MM.1S (cell line): ENCODE measurements at regions not wholly inside any gene's neighbourhood (a gene's known extent, or its start where the extent isn't known, plus 50 kb on each side); places are given as distances from the start of the nearest gene placed in this dataset.

Experiments
- DNase-seq: peaks from one replicate; pipeline ENCODE4 v3.0.0-alpha.2; 2015
- H2AFZ ChIP-seq: fragments of 300-600 bp; sonication (generic); 2 replicates; pipeline ENCODE4 v1.6.0; 2016; ENCODE audit warnings: antibody characterized with exemption, low read length
- H3F3A ChIP-seq: fragments of 300-600 bp; sonication (generic); 2 replicates; pipeline ENCODE4 v1.6.1; 2016; ENCODE audit warnings: mild to moderate bottlenecking, antibody characterized with exemption, low read length, moderate library complexity, mixed read lengths; ENCODE audit not compliant: insufficient read depth
- H3K27ac ChIP-seq: fragments of 300-600 bp; sonication (generic); 2 replicates; pipeline ENCODE4 v1.5.1; 2016; ENCODE audit warnings: mild to moderate bottlenecking, low read length
- H3K27me3 ChIP-seq: fragments of 300-600 bp; sonication (generic); replicated peaks from 2 replicates; pipeline ENCODE4 v1.6.0; 2016; ENCODE audit warnings: low read length; ENCODE audit not compliant: insufficient read depth
- H3K36me3 ChIP-seq: fragments of 300-600 bp; sonication (generic); replicated peaks from 2 replicates; pipeline ENCODE4 v1.6.1; 2016; ENCODE audit warnings: mild to moderate bottlenecking, low read length, mixed read lengths; ENCODE audit not compliant: insufficient read depth
- H3K4me1 ChIP-seq: fragments of 300-600 bp; sonication (generic); 2 replicates; pipeline ENCODE4 v1.6.1; 2016; ENCODE audit warnings: low read length, mixed read lengths
- H3K4me2 ChIP-seq: fragments of 300-600 bp; sonication (generic); 2 replicates; pipeline ENCODE4 v1.6.0; 2016; ENCODE audit warnings: low read depth, low read length
- H3K4me3 ChIP-seq: fragments of 300-600 bp; sonication (generic); 2 replicates; pipeline ENCODE4 v1.5.1; 2016; ENCODE audit warnings: low read length, mixed read lengths
- H3K79me2 ChIP-seq: fragments of 300-600 bp; sonication (generic); 2 replicates; pipeline ENCODE4 v1.6.1; 2016; ENCODE audit warnings: mixed run types, low read length, mixed read lengths
- H3K9ac ChIP-seq: fragments of 300-600 bp; sonication (generic); 2 replicates; pipeline ENCODE4 v1.6.1; 2016; ENCODE audit warnings: low read length, mixed read lengths
- H3K9me2 ChIP-seq: fragments of 300-600 bp; sonication (generic); replicated peaks from 2 replicates; pipeline ENCODE4 v1.6.1; 2016; ENCODE audit warnings: mild to moderate bottlenecking, low read length, mixed read lengths; ENCODE audit not compliant: insufficient read depth
- H3K9me3 ChIP-seq: fragments of 300-600 bp; sonication (generic); replicated peaks from 2 replicates; pipeline ENCODE4 v1.6.1; 2016; ENCODE audit warnings: mild to moderate bottlenecking, low read length, mixed read lengths; ENCODE audit not compliant: insufficient read depth
- H4K20me1 ChIP-seq: fragments of 300-600 bp; sonication (generic); 2 replicates; pipeline ENCODE4 v1.6.1; 2016; ENCODE audit warnings: mild to moderate bottlenecking, low read length, moderate library complexity, mixed read lengths; ENCODE audit not compliant: insufficient read depth
- EZH2 ChIP-seq: fragments of 300-600 bp; sonication (generic); optimal IDR thresholded peaks from 2 replicates; pipeline ENCODE3; 2017; ENCODE audit warnings: low read depth, mild to moderate bottlenecking, antibody characterized with exemption, low read length, mixed read lengths
- EZH2phosphoT487 ChIP-seq: fragments of 300-600 bp; sonication (generic); IDR thresholded peaks from 2 replicates; pipeline ENCODE4 v1.6.1; 2018; ENCODE audit warnings: antibody characterized with exemption, low read length
- TF ChIP-seq, protein P1 (sequence below): fragments of 300-600 bp; sonication (generic); IDR thresholded peaks from 2 replicates; pipeline ENCODE4 v1.5.1; 2016; ENCODE audit warnings: antibody characterized with exemption, low read length, mixed read lengths

GRCh38 chr14:97336179-97336578 lies 539.0 kb downstream of the VRK1 start:
- H3K4me3 ChIP-seq = no peak overlapping the region
- H3K4me2 ChIP-seq = no peak overlapping the region
- no peak for TF ChIP-seq EZH2phosphoT487
- TF ChIP-seq, protein P1, sequence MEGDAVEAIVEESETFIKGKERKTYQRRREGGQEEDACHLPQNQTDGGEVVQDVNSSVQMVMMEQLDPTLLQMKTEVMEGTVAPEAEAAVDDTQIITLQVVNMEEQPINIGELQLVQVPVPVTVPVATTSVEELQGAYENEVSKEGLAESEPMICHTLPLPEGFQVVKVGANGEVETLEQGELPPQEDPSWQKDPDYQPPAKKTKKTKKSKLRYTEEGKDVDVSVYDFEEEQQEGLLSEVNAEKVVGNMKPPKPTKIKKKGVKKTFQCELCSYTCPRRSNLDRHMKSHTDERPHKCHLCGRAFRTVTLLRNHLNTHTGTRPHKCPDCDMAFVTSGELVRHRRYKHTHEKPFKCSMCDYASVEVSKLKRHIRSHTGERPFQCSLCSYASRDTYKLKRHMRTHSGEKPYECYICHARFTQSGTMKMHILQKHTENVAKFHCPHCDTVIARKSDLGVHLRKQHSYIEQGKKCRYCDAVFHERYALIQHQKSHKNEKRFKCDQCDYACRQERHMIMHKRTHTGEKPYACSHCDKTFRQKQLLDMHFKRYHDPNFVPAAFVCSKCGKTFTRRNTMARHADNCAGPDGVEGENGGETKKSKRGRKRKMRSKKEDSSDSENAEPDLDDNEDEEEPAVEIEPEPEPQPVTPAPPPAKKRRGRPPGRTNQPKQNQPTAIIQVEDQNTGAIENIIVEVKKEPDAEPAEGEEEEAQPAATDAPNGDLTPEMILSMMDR = no peak
- TF ChIP-seq EZH2 = no peak
- no peak overlapping the region for H3K9ac ChIP-seq
- H2AFZ ChIP-seq = no peak overlapping the region
- no peak for DNase-seq
- H3K9me2 ChIP-seq = no peaks in the 10 kb centered on the region
- no peak overlapping the region for H3K27ac ChIP-seq
- H4K20me1 ChIP-seq = no peaks in the 10 kb centered on the region
- H3K9me3 ChIP-seq = no peaks in the 10 kb centered on the region
- H3F3A ChIP-seq = no peaks in the 10 kb centered on the region
- H3K4me1 ChIP-seq = no peaks in the 10 kb centered on the region
- H3K36me3 ChIP-seq = no peaks in the 10 kb centered on the region
- no peaks in the 10 kb centered on the region for H3K79me2 ChIP-seq
- no peaks in the 10 kb centered on the region for H3K27me3 ChIP-seq

DNA sequence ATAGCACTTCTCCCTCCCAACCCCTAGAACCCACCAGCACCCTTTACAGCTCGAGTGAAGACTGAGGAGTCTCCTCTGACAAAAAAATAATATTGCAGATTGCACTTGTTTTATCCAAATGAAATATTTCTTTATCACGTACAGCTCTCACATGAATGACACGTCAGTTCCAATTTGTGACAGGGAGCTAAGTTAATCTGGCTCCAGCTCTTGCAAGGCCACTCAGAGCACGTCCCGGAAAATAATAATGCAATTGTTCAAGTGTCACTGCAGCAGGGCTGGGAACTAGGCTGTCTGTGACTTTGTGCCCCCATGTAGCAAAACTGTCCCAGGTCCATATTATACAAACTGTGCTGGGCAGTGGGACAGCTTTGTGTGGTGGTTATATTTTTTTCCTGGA lies 539.6 kb downstream of the VRK1 start:
- Histone ChIP-seq H3K4me2 (no peak overlapping the region), H3K36me3 (no peaks in the 10 kb centered on the region), H3K9me3 (no peaks in the 10 kb centered on the region), H3K4me3 (no peak overlapping the region), H4K20me1 (no peaks in the 10 kb centered on the region), H3F3A (no peaks in the 10 kb centered on the region), H3K4me1 (no peaks in the 10 kb centered on the region), H3K27ac (no peak overlapping the region), H3K79me2 (no peaks in the 10 kb centered on the region), H3K9me2 (no peaks in the 10 kb centered on the region), H2AFZ (no peak overlapping the region), H3K27me3 (no peaks in the 10 kb centered on the region), H3K9ac (no peak overlapping the region)
- TF ChIP-seq, protein P1 = no peak
- no peak for TF ChIP-seq EZH2
- no peak for TF ChIP-seq EZH2phosphoT487
- no peak for DNase-seq

GRCh38 chr14:97337267-97337666 lies 540.1 kb downstream of the VRK1 start:
- no peak for DNase-seq
- Histone ChIP-seq H2AFZ (no peak overlapping the region), H3K9ac (no peak overlapping the region), H3K36me3 (no peaks in the 10 kb centered on the region), H3K9me2 (no peaks in the 10 kb centered on the region), H3K4me3 (no peak overlapping the region), H3K27ac (no peak overlapping the region), H3K4me2 (no peak overlapping the region), H4K20me1 (no peaks in the 10 kb centered on the region), H3F3A (no peaks in the 10 kb centered on the region), H3K27me3 (no peaks in the 10 kb centered on the region), H3K79me2 (no peaks in the 10 kb centered on the region), H3K9me3 (no peaks in the 10 kb centered on the region), H3K4me1 (no peaks in the 10 kb centered on the region)
- TF ChIP-seq EZH2phosphoT487 = no peak
- TF ChIP-seq EZH2 = no peak
- TF ChIP-seq, protein P1 = no peak

DNA sequence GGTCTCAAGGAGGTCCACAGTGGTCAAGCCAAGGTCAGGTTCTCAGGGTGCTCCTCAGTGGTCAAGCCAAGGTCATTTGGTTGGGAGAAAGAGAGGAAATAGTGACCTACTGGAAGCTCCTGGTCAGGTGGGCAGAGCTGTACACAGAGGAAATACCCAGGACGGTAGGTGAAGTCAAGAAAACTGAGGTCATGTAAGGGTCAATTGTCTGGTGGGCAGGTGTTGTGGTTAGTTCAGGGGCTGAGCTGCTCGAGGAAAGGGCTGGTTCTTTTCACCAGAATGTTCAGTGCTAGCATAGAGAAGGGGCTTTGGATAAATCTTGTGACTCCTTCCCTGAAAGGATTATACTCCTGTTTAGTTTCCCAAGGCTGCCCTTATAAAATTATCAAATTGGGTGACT lies 540.5 kb downstream of the VRK1 start:
- Histone ChIP-seq H3K4me2 (no peak overlapping the region), H3K27ac (no peak overlapping the region), H3F3A (no peaks in the 10 kb centered on the region), H3K9me3 (no peaks in the 10 kb centered on the region), H3K4me3 (no peak overlapping the region), H3K4me1 (no peaks in the 10 kb centered on the region), H4K20me1 (no peaks in the 10 kb centered on the region), H3K79me2 (no peaks in the 10 kb centered on the region), H3K36me3 (no peaks in the 10 kb centered on the region), H2AFZ (no peak overlapping the region), H3K9me2 (no peaks in the 10 kb centered on the region), H3K27me3 (no peaks in the 10 kb centered on the region), H3K9ac (no peak overlapping the region)
- DNase-seq = no peak
- TF ChIP-seq, protein P1 = no peak
- no peak for TF ChIP-seq EZH2phosphoT487
- TF ChIP-seq EZH2 = no peak
